ENCODE measurements at regions not wholly inside any gene's neighbourhood (a gene's known extent, or its start where the extent isn't known, plus 50 kb on each side); places are given as distances from the start of the nearest gene placed in this dataset.
"Not testable (repeated sequence)": the region's sequence is repeated elsewhere in the genome, so short reads cannot be mapped to it uniquely, and the experiment has no call there.

DNA sequence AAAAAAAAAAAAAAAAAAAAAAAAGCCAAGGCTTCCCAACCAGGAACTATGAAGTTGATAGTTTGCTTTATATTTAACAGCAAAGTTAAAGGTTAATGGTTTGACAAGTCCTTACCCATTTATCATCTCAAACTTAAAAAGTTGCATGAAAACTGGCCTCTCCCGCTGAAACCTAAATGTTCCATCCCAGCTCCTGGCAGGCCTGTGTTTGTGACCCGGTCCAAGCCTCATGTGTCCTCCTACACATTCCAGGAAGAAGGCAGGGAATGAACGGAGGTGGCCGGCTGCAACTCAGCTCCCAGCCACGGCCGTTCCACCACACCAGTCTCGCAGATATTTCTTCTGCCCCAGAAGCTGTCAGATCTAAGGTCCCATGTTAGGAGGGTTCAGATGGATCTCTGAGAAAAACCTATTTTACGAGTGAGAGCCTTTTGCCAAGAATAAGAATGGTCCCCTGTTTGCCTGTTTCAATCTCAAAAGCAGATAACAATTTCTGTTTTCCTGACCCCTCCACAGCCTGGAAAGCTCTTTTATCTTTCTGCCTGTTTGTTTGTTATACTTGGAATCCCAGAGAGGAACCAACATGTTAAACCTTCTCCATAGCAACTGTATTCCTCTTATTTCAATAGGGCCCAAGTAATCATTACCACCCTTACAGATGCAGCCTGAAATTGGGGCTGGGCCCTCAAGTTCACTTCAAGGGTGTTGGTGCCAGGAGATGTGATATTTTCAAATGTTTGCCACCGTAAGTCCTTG lies 56.5 kb downstream of the KCTD12 start:
- DNase-seq, result no peak

DNA sequence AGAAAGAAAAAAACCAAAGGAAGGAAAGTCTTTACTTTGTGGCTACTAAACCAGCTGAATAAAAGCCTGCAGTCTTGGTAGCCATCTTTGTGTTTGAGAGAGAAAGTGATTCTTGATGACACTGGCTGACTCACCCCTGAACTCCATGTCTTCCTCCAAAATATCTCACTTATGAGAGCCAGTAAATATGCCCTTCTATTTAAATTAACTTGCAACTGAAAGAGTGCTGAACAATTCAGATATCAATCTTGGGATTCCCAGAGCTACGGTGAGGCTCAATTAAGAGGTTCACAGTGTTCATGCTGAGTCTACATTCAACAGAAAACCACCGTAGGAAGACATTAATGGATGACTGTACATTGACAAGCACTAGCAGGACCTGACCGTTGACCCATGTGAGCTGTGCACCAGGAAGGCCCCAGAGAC lies 57.9 kb downstream of the KCTD12 start:
- no peak for DNase-seq

- no peak for DNase-seq
Measured at GRCh38 chr13:76826527-76826926, 59.7 kb downstream of the KCTD12 start.

GRCh38 chr13:76825430-76825829 lies 60.8 kb downstream of the KCTD12 start:
- no peak for DNase-seq

DNA sequence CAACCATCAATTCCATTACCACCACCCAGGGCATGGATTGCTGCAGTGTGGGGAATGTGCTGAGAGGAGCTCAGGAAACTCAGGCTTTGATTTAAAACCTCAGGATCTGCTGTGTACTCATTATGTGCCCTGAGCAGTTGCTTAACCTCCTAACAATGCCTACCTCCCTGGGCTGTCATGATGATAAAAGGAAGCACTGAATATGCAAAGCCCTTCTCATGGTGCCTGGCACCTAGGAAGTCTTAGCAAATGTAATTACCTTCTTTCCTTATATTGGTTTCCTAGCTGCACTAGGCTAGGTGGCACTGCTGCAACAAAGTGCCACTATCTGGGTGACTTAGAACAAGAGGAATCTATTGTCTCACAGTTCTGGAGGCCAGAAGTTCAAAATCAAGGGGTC lies 62.2 kb downstream of the KCTD12 start:
- DNase-seq, result no peak

DNA sequence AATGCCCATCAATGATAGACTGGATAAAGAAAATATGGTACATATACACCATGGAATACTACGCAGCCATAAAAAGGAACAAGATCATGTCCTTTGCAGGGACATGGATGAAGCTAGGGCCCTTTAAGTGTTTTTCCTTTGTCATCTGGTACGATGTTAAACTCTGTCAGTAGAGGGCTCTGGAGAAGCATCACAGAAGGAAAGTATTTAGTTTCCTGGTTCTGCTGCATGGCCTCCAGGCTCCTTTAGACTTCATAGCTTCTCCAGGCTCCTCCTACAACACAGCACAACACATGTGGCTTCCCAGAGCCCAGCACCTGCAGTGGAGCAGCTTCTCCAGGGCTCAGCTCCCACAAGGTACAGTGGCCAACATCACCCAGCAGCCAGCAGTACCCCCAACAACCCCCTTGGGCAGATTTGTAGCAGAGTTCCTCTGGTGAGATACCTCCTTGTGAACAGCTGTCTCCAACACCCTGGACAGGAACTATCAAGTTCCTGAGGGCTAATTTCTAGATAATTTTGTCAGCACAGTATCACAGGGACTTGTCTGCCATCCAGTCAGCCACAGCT lies 63.4 kb downstream of the KCTD12 start:
- no peak for DNase-seq

GRCh38 chr13:76821222-76821621 lies 65.0 kb downstream of the KCTD12 start:
- DNase-seq, result not testable (repeated sequence)

DNA sequence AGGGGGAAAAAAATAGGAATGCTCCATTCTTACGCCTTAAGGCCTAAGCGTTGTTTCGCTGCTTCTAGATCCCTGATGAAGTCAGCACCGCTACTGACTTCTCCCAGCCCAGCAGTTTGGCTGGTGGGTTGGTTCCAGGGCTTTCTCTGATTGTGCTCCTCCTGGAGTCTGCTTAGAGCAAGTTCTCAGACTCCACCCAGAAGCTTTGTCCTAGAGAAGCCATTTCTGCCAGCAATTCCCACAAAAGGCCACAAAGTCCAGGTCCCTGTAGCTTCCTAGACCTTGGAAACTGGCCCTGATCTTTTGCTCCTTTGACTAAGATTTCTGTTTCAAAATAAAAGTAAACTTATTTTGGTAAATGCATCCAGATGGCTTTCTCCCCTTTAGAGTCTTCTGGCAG lies 65.4 kb downstream of the KCTD12 start:
- no peak for DNase-seq

GRCh38 chr13:76816394-76816793 lies 69.8 kb downstream of the KCTD12 start:
- DNase-seq, result no peak

DNA sequence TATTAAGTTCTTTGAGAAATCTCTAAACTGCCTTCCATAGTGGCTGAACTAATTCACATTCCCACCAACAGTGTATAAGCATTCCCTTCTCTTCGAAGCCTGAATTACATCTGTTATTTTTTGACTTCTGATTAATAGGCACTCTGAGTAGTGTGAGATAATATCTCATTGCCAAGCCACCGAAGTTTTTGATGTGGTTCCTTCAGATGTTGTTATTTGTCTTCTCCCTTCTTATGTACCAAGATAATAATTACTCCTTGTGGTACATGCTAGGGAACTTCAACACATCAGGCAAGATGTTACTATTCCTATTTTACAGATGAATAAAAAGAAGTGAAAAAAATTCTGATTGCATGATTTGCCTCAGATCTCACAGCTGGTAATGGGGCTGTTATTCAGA lies 70.9 kb downstream of the KCTD12 start:
- DNase-seq, result no peak

DNA sequence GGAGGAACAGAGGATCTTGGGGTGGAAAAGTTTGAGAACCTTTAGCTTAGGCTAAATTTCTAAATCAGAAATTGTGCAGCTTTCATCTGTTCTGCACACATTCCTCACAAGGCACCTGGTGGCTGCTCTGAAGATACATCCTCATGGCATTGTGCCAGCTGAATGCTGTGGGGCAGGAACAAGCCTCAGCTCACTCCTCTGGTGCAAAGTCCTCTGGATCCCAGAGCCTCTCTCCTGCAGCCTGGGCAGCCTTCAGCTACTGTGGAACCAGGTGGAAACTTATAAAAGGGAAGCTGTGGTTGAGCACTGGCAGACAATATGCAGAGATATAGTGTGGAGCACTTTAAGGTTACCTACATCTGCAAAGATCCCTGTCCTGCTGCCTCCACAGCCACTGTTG lies 72.3 kb downstream of the KCTD12 start:
- no peak for DNase-seq

DNA sequence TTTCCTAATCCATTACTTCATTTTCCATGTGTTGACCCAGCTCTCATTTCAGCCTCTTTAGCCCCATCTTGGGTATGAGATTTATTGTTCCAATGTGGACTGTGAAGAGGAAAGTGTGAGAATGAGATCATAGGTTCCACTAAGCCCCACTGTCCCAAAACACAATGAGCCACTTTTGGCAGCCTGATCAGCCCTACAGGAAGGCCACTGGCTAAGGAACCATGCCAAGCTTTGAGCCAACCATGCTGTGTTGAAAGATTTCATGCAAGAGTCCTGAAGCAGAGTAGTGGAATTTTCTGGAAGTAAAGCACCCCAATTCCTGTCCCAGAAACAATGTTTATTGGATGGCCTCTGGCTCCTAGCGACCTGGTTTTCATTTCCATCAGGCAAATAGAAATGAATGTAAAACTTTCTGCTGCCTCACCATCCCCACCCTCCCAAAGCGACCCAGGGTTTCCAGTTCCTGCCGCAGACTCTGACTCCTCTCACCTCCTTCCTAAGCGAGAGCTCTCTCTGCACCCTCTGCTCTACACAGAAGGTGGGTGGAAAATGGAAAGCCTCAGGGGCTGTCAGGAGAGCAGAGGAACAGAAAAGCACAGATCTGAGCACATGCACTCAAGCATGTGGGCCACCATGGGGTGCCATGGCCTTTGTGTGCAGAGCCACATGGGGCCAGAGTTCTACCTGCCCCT lies 73.1 kb downstream of the KCTD12 start:
- no peak for DNase-seq

DNA sequence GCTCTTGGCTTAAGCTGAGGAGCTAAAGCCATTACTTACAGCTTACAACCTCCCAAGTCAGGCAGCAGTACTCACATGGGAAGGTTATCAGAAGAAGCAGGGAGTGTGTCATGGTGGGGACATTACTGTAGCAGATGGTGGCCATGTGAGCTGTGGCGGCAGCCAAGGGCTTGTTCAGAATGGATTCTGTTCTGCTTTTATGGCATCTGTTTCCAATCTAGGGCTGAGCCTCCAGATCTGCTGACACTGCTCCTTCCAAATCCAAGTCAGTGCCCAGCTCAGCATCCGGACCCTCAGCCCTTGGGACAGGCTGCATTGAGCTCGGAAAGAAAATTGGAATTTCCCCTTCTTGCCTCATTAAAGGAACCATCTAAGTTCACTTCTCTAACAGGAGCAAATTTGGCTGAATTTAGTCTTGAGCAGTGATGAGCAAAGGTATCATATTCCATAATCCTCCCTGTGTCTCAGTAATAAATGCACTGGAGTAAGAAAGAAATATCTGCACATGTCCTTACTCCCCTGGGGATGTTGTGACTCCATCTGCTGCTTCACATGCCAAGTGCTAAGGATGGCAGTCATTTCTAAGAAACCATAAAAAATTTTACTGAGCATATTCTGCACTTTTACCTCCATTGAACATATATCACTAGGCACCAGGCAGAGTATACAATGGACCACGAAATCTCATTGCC lies 73.9 kb downstream of the KCTD12 start:
- no peak for DNase-seq

- DNase-seq, result no peak
Measured at GRCh38 chr13:76809389-76809788, 76.8 kb downstream of the KCTD12 start.

DNA sequence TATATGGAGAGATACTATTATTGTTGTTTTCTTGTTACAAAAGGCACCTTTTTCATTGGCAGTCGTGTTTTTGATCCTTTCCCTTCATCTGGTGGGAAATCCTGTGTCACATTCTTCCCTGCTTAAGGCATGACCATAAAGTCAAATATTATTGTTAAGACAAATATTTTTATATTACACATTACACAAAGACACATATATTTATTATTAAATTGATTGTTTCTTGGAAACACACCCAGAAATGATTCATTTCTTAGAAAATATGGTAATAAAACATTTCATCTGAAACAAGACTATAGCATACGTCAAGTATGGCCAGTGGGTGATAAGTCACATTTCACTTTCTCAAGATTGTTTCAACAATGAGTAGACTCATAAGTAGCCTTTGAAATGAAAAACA lies 77.3 kb downstream of the KCTD12 start:
- DNase-seq, result no peak

GRCh38 chr13:76804801-76805200 lies 81.4 kb downstream of the KCTD12 start:
- DNase-seq, result no peak

DNA sequence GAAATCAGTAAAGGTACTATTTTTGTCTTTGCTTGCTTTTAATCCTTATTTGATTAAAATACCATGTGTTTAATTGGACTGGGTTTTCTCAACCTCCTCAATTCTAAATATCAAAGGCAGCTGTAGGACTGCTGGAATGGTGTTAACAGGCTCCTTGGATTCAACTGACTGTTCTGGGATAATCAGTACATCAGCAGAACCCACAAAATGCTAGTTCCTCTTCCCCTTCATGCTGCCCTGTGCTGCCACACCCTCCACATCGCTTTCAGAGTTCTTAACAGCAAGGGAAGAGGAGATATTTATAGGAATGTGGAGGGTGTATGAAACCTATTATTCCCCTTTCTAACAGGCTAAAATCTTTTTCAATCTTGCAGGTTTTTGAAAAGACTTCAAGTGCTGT lies 82.4 kb downstream of the KCTD12 start:
- DNase-seq, result no peak

DNA sequence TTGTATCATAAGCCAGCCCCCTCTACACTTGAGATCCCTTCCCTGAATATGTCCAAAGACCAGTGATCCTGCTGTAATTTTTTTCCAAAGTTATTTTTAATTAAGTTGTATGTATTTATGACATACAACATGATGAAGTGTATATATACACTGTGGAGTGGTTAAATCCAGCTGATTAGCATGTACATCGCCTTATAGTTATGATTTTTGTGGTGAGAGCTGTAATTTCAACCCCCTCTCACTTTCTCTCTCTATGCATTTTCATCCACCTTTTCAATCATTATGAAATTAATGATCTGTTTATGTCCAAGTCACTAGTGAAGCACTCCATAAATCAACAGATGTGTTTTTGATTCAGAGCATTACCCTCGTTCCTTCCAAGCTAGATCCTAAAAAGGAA lies 85.3 kb downstream of the KCTD12 start:
- no peak for DNase-seq

GRCh38 chr13:76799696-76800095 lies 86.5 kb downstream of the KCTD12 start:
- no peak for DNase-seq

- no peak for DNase-seq
Measured at GRCh38 chr13:76798037-76798436, 88.2 kb downstream of the KCTD12 start.

DNA sequence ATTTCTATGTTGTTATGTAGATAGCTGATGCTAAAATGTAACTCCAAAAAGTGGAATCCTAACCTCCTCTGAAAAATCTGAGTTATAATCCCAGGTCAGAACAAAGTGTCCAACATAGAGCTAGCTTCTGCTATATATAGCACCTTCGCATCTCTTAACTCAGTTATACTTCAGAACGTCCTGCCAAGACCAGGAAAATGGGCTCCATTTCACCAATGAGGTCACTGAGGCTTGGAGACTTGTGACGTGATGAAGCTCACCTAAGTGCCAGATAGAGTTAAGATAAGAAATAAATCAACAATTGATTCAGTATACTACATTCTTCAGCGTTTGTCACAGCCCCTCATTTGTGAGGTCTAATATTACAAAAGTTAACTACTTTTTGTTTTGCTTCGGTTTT lies 88.8 kb downstream of the KCTD12 start:
- DNase-seq, result no peak

GRCh38 chr13:76796851-76797250 lies 89.4 kb downstream of the KCTD12 start:
- no peak for DNase-seq

All from activated T-cell treated with anti-CD3 and anti-CD28 coated beads, Interleukin-2, amount 50 U/mL, for 1 hour (primary cell).